GM21390 (cell line): ENCODE measurements at regions not wholly inside any gene's neighbourhood (a gene's known extent, or its start where the extent isn't known, plus 50 kb on each side); places are given as distances from the start of the nearest gene placed in this dataset.
"Not testable (repeated sequence)": the region's sequence is repeated elsewhere in the genome, so short reads cannot be mapped to it uniquely, and the experiment has no call there.

Source experiments
- ATAC-seq: cut with Tn5 transposase; IDR thresholded peaks from one replicate; pipeline ENCODE4 v1.9.1; 2021; ENCODE audit not compliant: unreplicated experiment

DNA sequence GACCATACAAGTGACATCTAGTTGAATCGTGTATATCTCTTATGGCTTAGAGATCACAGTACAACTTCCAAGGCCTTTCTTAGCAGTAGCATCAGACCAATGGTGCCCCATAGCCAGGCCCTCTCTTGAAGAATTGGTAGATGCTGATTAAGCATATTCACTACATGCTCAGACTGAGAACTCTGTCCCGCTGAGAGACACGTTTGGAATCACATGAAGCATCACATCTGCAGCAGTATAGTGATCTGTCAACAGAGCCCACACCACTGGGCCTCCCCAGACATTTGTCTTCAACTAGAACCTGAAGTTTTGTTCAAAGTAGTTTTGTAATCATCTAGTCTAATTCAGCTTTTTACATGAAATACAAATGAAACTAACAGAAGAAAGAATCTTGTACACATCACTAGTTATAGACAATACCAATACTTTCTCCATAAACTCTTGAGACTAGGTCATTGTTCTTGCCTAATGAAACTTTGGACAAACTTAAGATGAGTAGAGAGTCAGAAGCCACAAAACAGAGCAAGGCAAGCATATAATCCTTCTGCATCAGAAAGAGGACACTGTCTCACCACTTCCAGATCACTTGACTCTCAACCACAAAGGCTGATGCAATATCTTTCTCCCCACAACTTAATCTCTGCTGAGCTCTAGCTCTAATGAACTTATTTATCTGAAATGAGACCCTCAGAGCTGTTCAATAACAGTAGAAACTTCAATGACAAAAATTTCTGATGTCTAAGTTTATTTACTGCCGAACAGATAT lies 182.7 kb downstream of the TBX18 start:
- no peak for ATAC-seq

- no peak for ATAC-seq
These were observed 185.0 kb downstream of the TBX18 start for GRCh38 chr6:84579404-84579803.

DNA sequence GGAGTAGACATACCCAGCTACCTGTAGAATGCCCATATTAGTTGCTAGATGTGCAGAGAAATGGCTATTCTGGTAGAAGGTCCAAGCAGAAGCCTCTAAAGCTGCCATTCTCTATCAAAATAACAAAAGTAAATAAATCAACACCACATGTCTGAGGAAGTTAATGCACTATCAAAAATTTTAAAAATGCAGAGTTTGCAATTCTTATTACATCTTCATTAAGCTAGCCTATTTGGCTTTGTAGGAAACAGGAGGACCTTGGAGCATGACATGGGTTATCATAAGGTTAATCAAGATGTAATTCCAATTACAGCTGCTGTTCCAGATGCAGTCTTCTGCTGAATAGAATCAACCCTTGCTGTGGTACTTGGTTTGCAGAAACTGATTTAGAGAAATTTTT lies 188.4 kb downstream of the TBX18 start:
- no peak for ATAC-seq

DNA sequence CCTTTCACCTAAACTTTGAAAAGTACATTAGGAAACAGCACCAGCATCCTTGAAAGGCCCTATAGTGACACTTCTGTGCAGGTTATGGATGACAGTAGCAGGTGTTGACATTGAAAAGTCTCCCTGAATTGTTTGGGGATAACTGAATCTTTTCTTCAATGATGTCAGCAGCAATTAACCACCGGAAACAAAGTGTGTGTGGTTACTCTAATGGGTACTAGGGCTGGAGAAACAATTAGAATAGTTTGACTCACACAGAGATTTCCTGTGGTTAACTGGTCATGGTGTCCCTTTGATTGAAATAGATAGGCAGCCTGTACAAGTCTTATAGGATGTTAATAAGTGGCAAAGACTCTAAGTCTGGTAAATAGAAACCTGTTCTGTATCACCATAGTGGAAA lies 189.1 kb downstream of the TBX18 start:
- ATAC-seq: peak; percentile 97

DNA sequence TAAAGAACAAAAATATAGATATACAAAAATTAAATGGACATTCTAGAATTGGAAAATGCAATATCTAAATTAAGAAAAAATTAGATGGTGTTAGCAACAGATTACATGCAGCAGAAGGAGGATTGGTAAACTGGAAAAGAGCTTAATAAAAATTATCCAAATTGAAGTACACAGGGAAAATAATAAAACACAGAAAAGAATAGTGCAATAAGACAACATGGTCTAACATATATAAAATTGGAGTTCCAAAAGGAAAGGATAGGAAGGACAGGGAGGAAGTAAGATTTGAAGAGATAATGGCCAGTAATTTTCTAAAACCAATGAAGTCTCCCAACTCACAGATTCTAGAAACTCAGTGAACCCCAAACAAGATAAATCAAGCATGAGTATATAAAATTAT lies 194.5 kb downstream of the TBX18 start:
- ATAC-seq: no peak

DNA sequence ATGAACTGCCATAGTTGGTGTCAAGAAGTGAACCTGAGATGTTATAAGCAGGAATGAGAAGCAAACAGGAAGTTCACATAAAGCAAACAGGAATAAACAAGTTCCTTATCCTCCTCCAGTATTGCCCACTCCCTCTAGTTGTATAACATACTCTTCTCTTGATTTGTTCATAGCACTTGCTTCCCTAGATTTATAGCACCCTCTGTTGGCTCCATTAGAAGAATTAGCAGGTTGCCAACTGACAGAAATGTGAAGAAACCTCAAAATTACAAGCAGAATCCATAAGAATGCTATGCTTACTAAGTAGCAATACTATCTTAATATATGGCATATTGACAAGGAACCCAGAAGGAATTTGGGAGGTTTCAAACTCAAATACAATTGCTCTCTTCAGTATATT lies 195.4 kb downstream of the TBX18 start:
- ATAC-seq: no peak

DNA sequence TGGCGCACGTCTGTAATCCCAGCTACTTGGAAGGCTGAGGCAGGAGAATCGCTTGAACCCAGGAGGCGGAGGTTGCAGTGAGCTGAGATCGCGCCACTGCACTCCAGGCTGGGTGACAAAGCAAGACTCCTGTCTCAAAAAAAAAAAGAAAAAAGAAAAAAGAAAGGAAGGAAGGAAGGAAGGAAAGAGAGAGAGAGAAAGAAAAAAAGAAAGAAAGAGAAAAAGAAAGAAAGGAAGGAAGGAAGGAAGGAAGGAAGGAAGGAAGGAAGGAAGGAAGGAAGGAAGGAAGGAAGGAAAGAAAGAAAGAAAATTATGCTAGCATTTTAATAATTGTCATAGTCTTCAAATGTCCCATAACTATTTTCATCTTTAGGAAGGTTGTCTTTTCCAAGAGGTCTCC lies 198.7 kb downstream of the TBX18 start:
- ATAC-seq: not testable (repeated sequence)

DNA sequence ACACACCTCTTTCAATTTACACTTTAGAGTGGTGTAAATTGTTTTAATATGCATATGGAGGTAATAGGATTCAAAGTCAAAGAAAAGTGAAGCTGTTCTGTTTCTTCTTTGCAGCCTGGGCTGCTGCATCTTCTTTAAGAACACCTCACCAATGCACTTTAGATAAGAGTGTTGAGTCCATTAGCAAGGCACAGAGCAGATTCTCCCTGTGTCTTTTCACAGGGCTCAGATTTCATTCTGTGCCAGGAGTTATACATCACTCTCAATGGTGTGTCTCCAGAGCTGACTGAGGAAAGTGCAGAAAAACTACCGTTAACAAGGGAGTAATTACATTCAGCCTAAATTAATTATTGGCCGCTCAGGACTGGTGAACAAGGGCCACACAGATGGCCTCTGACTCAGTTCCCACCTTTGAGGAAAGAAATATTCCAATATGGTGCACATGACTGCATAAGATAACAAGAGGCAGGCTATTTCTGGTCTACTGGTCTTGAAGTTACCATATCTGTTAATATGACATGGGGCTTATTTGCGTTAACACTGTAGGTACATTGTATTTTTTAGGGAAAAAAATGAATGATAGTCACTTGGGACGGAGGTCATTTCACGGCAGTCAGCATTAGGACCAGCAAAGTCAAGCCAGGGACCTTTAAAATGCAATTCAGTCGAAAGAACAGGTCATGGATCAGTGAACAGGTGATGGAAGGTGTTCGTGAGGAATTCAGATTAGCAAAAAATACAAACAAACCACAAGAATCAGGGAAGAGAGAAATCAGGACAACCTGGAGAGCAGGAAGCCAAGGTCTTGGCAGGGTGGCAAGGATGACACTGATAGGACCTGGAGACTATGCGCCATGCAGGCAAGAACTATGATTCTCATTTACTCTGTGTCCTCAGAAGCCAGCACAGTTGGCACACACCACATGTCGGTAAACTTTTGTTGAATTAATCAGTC lies 203.7 kb downstream of the TBX18 start:
- no peak for ATAC-seq

DNA sequence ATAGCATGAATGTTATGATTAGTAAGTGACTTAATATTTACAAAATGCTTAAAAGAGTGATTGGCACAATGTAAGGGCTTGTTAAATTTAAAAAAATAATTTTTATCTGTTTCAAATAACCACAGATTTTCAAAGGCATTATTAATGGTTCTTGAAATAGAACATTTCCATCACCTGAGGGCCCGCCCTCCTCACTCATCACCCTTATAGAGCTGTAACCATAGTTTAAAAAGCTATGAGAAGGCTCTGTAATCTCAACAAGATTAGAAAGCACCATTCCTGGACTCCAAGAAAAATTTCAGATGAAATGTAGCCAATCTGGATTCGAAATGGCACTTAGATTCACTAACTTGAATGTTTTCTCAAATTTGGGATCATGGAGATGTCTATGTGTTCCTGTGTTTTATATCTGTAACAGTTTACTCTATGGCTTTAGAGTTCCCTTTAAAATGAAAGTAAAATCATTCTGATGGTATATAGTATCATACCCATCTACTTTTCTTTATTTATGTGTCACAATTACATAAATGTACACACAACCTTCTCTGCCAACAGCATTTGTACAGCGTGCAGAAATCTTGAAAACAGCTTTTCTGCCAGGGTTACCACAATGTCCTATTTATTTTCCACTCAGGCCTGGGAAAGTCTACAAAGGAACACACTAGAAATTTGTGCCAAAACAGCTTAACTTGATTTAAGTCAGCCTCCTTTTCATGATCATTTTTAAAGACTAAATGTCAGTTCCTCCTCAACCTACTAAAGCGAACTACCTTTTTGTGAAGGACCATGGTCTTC lies 207.7 kb downstream of the TBX18 start:
- ATAC-seq: no peak

GRCh38 chr6:84554706-84555105 lies 209.7 kb downstream of the TBX18 start:
- ATAC-seq: no peak

GRCh38 chr6:84554074-84554473 lies 210.3 kb downstream of the TBX18 start:
- no peak for ATAC-seq

DNA sequence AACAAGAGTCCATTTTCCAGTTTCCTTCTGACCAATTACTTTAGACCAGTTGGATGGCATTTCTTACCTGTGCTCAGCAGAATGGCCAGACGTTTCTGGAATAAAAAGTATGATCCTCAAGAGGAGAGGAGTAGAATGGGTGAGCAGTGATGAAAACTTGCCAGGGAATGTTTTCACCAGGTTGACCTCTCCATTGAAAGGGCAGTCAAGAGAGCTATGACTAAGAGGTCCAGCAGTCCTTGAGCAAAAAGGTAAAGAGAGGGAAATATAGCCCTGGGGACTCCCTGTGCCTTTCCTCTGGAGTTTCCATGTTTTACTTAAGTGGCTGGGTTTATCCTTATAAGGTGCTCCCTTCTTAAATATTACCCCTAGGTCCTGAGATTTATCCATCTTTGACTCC lies 210.9 kb downstream of the TBX18 start:
- ATAC-seq: no peak

GRCh38 chr6:84551797-84552196 lies 212.6 kb downstream of the TBX18 start:
- ATAC-seq: no peak

DNA sequence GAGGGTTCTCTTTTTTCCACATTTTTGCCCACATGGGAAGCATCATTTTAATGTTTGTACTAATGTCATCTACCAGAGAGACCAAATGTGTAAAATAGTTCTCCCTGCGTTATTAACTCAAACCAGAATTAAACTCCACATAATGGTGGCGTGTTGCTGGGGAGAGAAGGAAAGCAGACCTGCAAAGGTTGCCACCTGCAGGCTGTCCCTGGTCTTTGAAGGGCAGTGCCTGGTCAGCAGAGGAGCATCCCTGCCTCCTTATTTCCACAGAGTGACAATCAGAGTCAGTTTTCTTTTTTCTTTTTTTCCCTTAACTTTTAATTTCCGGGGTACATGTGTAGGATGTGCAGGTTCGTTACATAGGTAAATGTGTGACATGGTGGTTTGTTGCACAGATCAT lies 214.5 kb downstream of the TBX18 start:
- ATAC-seq: no peak

DNA sequence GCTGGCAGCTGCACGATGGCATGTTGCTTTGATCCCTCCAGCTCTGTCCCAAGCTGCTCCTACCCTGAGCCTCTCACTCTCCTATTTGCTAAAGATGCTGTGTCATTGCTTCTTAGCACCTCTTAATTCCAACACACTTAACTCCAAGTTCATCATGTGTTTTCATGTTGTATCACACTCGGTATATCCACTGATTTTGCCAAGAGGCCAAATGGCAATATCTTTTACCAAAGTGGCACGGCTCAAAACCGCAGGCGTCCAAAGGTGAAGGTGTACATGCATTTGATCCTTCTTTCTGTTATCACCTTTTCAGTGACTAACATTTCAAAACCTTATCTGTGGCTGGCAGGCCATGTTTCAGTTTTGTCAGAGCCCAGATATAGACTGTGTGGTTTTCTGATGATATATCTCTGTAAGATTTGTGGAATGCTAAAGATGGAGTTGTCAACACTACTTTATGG lies 217.0 kb downstream of the TBX18 start:
- no peak for ATAC-seq

GRCh38 chr6:84546427-84546914 lies 217.9 kb downstream of the TBX18 start:
- no peak for ATAC-seq

DNA sequence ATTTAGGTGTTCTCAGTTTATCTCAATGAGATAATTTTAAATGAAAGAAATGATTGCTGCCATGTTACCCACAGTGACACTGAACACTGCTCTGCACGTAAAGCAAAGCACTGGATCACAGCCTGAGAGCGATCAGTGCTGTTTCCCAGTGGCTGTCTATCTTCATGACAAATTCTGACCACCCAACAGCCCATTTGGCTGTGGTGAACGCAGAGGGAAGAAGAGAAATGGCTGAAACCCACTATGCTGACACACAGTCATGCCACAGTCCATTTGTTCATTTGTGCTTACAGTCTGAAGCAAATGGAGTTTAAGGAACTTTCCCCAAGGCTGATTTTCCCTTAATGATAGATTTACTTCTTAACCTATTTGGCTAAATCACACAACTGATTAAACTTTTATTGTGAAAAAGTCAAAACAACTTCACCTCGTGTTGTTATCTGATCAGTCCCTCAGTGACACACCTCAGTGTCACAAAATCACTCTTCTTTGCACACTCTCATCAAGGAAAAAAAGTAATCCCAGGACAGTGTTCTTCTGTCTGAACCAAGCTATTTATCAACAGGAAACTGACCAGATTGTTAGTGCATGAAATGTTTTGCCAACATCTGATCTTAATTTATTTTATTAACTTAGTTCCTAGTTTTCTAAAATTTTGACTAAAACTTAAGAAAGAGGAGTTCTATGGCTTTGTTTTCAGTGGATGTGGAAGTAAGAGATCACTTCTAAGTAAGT lies 225.1 kb downstream of the TBX18 start:
- ATAC-seq: no peak

- ATAC-seq: no peak
These were observed 227.3 kb downstream of the TBX18 start for GRCh38 chr6:84536885-84537638.

GRCh38 chr6:84528201-84528600 lies 236.2 kb downstream of the TBX18 start:
- no peak for ATAC-seq

DNA sequence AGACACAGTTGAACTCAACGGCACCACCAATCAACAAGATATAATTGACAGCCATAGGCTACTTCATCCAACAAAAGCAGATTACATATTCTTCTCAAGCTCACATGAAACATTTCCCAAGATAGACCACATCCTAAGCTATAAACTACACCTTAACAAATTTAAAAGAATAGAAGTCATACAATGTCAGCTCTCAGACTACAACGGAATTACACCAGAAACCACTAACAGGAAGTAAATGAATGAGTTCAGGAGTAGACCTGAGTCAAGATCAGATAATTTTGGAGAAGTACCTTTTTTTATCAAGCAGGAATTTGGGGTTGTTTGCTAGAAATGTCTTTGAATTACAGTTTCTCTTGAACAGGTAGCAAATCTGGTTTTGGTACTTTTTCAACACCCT lies 237.8 kb downstream of the TBX18 start:
- no peak for ATAC-seq
